GM18505 (cell line): ENCODE measurements at regions not wholly inside any gene's neighbourhood (a gene's known extent, or its start where the extent isn't known, plus 50 kb on each side); places are given as distances from the start of the nearest gene placed in this dataset.
"Not testable (repeated sequence)": the region's sequence is repeated elsewhere in the genome, so short reads cannot be mapped to it uniquely, and the experiment has no call there.

Source experiments
- ATAC-seq: cut with Tn5 transposase; IDR thresholded peaks from one replicate; pipeline ENCODE4 v1.9.1; 2021; ENCODE audit not compliant: unreplicated experiment
- POLR2A ChIP-seq: IDR thresholded peaks from 4 replicates; pipeline ENCODE4 v1.6.1; 2011; ENCODE audit warnings: borderline replicate concordance; ENCODE audit not compliant: insufficient read depth, insufficient read length; ENCODE audit errors: extremely low read depth

DNA sequence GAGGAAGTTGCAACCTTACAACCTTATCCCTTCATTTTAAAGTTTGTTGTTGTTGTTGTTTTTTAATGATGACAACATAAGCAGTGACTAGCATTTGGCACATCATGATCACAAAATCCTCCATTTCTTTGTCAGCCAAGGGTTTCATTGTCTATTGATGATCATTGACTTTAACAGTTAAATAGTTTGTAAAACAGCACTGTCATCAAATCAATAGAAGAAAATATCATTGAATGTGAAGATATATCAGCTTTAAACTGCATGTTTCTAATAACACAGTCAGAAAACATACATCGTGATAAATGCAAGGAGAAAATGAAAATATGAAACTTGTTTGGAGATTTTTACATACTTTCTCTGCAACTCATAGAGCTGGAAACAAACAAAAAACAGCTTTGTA is 922.3 kb upstream of the LRFN5 start:
- ATAC-seq = no peak
- TF ChIP-seq POLR2A = no peak

DNA sequence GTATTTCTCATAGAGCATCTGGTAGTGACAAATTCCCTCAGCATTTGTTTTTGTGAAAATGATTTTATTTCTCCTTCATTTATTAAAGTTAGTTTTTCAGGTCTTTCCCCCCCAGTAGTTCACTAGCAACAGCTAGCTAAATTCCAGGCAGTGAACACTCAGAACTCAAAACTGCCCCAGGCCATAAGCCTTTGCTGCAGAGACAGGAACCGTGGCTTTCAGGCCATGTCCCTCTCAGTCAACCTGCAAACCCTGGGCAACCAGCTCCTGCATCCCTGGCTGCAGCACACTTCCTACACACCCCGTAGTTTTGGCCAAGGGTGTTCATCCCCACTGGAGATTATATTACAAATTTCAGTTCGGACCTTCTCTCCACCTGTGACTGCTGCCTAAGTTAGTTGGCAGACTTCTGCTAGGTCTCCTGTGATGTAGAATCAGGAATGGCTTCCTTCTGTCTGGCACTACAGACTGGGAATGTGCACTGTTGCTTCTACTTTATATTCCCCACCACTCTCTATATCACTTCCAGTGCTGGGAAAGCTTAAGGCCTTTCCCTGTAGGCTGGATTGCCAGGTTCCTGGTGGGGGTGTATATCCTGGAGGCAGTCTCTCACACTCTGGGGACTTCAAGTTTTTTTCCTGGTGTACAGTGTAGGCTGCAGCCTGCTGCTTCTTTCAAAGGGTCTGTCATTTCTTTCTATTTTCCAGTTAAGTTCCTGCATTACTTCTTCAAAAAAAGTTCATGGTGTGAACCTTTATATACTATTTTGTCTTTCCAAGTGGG is 924.4 kb upstream of the LRFN5 start:
- ATAC-seq = no peak

DNA sequence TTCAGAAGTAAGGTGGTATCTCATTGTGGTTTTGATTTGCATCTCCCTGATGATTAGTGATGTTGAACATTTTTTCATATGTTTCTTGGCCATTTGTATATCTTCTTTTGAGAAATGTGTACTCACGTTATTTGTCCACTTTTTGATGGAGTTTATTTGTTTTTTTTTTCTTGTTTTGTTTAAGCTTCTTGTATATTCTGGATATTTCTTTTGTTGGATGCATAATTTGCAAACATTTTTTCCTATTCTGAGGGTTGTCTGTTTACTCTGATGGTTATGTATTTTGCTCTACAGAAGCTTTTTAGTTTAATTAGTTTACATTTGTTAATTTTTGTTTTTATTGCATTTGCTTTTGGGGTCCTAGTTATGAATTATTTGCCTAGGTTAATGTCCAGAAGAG is 927.4 kb upstream of the LRFN5 start:
- ATAC-seq = no peak

More for the DNA sequence above, 924.4 kb upstream of the LRFN5 start:
- no peak for TF ChIP-seq POLR2A

GRCh38 chr14:40677206-40677605 is 929.5 kb upstream of the LRFN5 start:
- not testable (repeated sequence) for ATAC-seq

More for the DNA sequence above, 927.4 kb upstream of the LRFN5 start:
- no peak for TF ChIP-seq POLR2A

DNA sequence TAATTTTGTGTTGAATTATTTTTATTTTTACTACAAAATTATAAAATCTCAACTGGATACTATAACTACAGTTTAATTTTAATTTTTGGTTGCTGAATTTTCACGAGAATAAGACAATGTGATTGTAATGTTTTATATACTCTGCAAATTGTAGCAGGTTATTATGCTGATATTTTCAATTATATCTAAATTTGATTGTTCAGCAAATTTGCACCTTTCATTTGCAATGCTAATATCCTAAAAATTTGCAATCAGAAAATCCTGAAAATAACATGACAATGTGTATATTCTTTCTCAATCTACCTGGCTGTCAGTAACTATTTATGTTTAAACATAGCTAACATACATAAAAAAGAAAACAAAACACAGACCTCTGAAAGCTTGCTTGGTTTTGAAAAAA is 932.2 kb upstream of the LRFN5 start:
- no peak for ATAC-seq
- no peak for TF ChIP-seq POLR2A

- TF ChIP-seq POLR2A = no peak
Measured at GRCh38 chr14:40656311-40656710, 950.4 kb upstream of the LRFN5 start.

GRCh38 chr14:40652089-40652691 is 954.5 kb upstream of the LRFN5 start:
- no peak for TF ChIP-seq POLR2A
- no peak for ATAC-seq

More at GRCh38 chr14:40656311-40656710, 950.4 kb upstream of the LRFN5 start:
- no peak for ATAC-seq

- TF ChIP-seq POLR2A = no peak
- ATAC-seq = no peak
Measured at GRCh38 chr14:40630471-40630870, 976.2 kb upstream of the LRFN5 start.

GRCh38 chr14:40629551-40630137 is 977.0 kb upstream of the LRFN5 start:
- ATAC-seq = not testable (repeated sequence)

DNA sequence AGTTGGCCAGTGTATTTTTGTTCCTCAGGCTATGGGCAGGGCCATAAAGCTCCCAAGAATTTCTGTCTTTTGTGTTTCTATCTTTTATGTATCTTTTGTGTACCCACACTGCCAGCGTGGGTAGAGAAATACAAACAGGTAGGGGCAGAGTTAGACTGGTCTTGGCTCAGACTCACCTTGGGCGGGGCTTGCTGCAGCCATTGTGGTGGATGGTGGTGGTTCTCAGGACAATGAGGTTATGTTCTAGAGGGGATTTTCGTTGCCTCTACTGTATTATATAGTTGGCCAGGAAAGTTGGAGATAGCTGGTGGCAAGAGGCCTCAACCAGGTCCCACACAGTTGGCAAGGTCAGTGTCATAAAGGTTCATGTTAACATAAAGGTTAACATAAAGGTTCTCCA is 977.5 kb upstream of the LRFN5 start:
- ATAC-seq = no peak
- no peak for TF ChIP-seq POLR2A

DNA sequence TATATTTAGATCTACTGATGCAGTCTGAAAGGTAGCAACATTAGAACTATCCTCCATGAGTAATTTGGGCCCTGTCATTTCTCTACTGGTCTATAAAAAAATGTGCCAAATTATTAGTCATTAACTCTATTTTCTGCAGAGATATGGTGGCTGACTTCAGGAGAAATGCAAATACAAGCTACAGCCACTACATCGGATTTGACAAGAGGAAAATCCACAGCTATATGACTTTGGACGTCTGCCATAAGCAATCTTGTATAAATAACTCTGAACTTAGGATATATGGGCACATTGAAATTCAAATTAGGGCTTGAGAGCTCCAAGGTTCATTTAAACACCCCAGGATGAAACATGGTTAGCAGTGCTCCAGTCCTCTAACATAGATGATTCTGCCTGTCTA is 983.0 kb upstream of the LRFN5 start:
- no peak for ATAC-seq
- no peak for TF ChIP-seq POLR2A

GRCh38 chr14:40618225-40618898 is 988.3 kb upstream of the LRFN5 start:
- TF ChIP-seq POLR2A = no peak
- no peak for ATAC-seq

DNA sequence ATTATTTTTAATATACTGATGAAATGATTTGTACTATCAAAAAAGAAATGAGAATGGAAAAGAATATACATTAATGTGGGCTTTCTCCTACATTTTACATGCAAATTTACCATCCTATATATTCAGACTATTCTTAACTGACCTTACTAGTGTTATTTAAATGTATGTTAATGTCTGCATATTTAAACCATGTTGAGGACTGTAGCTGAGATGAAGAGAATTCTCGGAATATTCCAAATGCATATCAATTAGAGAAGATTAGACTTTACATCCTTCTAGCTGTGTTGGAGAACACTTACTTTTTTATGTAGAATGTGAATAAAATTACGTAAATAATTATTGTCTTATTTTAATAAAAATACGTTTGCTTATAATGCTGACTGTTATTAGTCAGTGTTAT is 990.1 kb upstream of the LRFN5 start:
- ATAC-seq = no peak
- no peak for TF ChIP-seq POLR2A

- no peak for TF ChIP-seq POLR2A
Measured at GRCh38 chr14:40601063-40601462, 1005.6 kb upstream of the LRFN5 start.

More at GRCh38 chr14:40601063-40601462, 1005.6 kb upstream of the LRFN5 start:
- no peak for ATAC-seq
